ENCODE measurements at regions not wholly inside any gene's neighbourhood (a gene's known extent, or its start where the extent isn't known, plus 50 kb on each side); places are given as distances from the start of the nearest gene placed in this dataset.

DNA sequence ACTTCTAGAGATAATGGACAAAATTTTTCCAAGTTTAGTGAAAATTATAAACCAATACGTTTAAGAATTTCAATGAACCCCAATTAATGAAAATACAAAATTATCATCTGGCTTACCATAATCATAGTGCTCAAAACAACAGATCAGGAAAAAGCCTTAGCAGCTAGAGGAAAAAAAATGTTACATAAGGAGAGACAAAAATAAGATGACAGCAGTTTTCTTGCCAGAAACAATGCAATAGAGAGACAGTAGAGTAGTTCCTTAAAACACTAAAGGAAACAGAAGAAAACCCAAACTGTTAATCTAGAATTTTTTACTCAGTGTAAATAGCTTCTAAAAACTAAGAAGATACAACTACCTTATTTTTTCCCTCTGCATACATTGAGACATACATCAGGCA, 341.7 kb upstream of the CHORDC1 start:
- Histone ChIP-seq H3K36me3 (ENCODE audit: insufficient read depth, low read length) (no peaks in the 10 kb centered on the region), H3K27ac (ENCODE audit: low read depth, low read length) (no peak overlapping the region), H3K27me3 (ENCODE audit: insufficient read depth, low read length) (no peaks in the 10 kb centered on the region), H3K4me1 (ENCODE audit: insufficient read depth, low read length) (no peaks in the 10 kb centered on the region), H3K9me3 (ENCODE audit: control insufficient read depth in 1 of 2, low read length in 2 of 2) (no peaks in the 10 kb centered on the region), H3K4me3 (ENCODE audit: low read length in 2 of 2) (no peak overlapping the region)
- no peaks in the 10 kb centered on the region for H3K4me1 Mint-ChIP-seq
- intact Hi-C loops (cut with micrococcal nuclease) = no loop called here
- no peak overlapping the region for H3K4me3 Mint-ChIP-seq
- CTCF ChIA-PET (ENCODE audit: partially characterized antibody) = no interaction called here
- H3K27ac Mint-ChIP-seq = no peak overlapping the region
- POLR2A ChIA-PET (ENCODE audit: partially characterized antibody) = no interaction called here
- H3K36me3 Mint-ChIP-seq = no peaks in the 10 kb centered on the region
- no peaks in the 10 kb centered on the region for H3K27me3 Mint-ChIP-seq
- peaks cover 0 to 14% (median 7%) of the 10 kb centered on the region in 8 donors for H3K9me3 Mint-ChIP-seq
- no peak for DNase-seq

DNA sequence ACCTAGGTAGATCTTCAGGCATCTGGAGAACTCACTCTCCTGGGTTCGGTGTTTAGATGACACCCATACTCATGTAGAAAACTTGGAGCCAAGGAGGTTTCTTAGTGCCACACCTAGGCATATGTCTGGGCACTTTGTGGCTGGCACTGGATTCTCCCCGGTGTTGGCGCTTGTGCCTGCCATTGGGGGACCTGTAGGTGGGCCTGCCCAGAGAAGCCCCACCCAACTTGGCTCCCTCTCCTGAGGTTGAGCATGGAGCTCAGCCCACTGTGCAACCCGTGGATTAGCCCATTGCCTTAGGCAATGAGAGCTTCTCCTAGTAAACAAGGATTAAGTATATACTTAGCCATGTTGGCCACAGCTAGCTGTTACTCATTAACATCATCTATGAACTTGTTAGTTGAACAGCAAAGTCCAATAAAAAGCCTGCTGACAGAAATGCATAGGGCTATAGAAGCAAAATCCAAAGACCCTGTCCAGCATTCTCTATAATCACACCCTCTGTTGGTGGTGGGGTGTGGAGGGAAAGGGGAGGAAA, 335.5 kb upstream of the CHORDC1 start:
- H3K4me1 Mint-ChIP-seq = no peaks in the 10 kb centered on the region
- peaks cover 0 to 28% (median 13%) of the 10 kb centered on the region in 8 donors for H3K9me3 Mint-ChIP-seq
- H3K4me3 Mint-ChIP-seq = no peak overlapping the region
- H3K36me3 Mint-ChIP-seq = no peaks in the 10 kb centered on the region
- Histone ChIP-seq H3K36me3 (ENCODE audit: insufficient read depth, low read length) (no peaks in the 10 kb centered on the region), H3K27me3 (ENCODE audit: insufficient read depth, low read length) (no peaks in the 10 kb centered on the region), H3K27ac (ENCODE audit: low read depth, low read length) (no peak overlapping the region), H3K9me3 (ENCODE audit: control insufficient read depth in 1 of 2, low read length in 2 of 2) (no peaks in the 10 kb centered on the region), H3K4me3 (ENCODE audit: low read length in 2 of 2) (no peak overlapping the region), H3K4me1 (ENCODE audit: insufficient read depth, low read length) (no peaks in the 10 kb centered on the region)
- DNase-seq = no peak
- intact Hi-C loops (cut with micrococcal nuclease) = no loop called here
- CTCF ChIA-PET (ENCODE audit: partially characterized antibody) = no interaction called here
- no peak overlapping the region for H3K27ac Mint-ChIP-seq
- H3K27me3 Mint-ChIP-seq = no peaks in the 10 kb centered on the region
- POLR2A ChIA-PET (ENCODE audit: partially characterized antibody) = no interaction called here

DNA sequence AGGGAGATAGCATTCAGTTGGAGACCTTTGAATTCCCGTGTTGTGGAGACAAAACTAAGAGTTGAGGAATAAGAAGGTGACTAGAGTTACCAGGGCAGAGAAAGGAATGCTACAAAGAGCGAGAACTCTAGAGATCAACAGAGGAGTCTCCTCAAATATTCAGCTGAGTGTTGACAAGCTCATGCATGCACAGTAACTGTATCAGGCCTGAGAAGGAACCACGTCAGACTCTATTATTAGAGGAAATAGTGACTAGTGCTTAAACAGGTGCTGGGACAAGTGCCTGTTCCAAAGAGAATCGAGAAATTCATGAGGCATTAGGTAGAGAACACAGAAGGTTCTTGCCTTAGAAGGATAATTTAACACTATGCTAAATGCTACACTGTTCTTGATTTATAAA, 333.8 kb upstream of the CHORDC1 start:
- CTCF ChIA-PET (ENCODE audit: partially characterized antibody) = no interaction called here
- no peak for DNase-seq
- Histone ChIP-seq H3K27ac (ENCODE audit: low read depth, low read length) (no peak overlapping the region), H3K36me3 (ENCODE audit: insufficient read depth, low read length) (no peaks in the 10 kb centered on the region), H3K4me1 (ENCODE audit: insufficient read depth, low read length) (no peaks in the 10 kb centered on the region), H3K4me3 (ENCODE audit: low read length in 2 of 2) (no peak overlapping the region), H3K9me3 (ENCODE audit: control insufficient read depth in 1 of 2, low read length in 2 of 2) (no peaks in the 10 kb centered on the region), H3K27me3 (ENCODE audit: insufficient read depth, low read length) (no peaks in the 10 kb centered on the region)
- peaks cover 0 to 28% (median 13%) of the 10 kb centered on the region in 8 donors for H3K9me3 Mint-ChIP-seq
- no peaks in the 10 kb centered on the region for H3K4me1 Mint-ChIP-seq
- intact Hi-C loops (cut with micrococcal nuclease) = no loop called here
- H3K4me3 Mint-ChIP-seq = no peak overlapping the region
- no peaks in the 10 kb centered on the region for H3K36me3 Mint-ChIP-seq
- H3K27ac Mint-ChIP-seq = no peak overlapping the region
- POLR2A ChIA-PET (ENCODE audit: partially characterized antibody) = no interaction called here
- no peaks in the 10 kb centered on the region for H3K27me3 Mint-ChIP-seq

DNA sequence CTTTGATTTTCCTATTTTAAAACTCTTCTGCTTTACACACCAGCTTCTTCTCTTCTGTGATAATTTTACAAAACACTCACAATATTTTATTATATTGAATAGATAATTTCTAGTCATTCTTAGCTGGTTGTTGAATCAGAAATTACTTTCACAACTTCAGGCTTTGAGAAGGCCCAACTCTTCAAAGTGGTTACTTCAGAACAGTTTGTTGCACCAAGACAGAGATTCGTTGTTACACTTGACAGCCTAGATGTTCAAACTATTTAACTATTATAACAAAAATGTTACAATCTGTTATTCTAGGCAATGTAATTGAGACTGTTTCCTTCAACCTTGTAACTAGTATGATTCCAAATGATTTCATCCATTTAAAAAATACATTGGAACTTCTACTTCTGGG, 333.2 kb upstream of the CHORDC1 start:
- Mint-ChIP-seq H3K4me1 (no peaks in the 10 kb centered on the region), H3K36me3 (no peaks in the 10 kb centered on the region), H3K9me3 (peaks cover 0 to 28% (median 13%) of the 10 kb centered on the region in 8 donors), H3K27ac (no peak overlapping the region), H3K27me3 (no peaks in the 10 kb centered on the region), H3K4me3 (no peak overlapping the region)
- no peak for DNase-seq
- no peak overlapping the region for H3K27ac ChIP-seq (ENCODE audit: low read depth, low read length)
- no peaks in the 10 kb centered on the region for H3K27me3 ChIP-seq (ENCODE audit: insufficient read depth, low read length)
- no peak overlapping the region for H3K4me3 ChIP-seq (ENCODE audit: low read length in 2 of 2)
- ChIA-PET CTCF (ENCODE audit: partially characterized antibody) (no interaction called here), POLR2A (ENCODE audit: partially characterized antibody) (no interaction called here)
- no peaks in the 10 kb centered on the region for H3K9me3 ChIP-seq (ENCODE audit: control insufficient read depth in 1 of 2, low read length in 2 of 2)
- intact Hi-C loops (cut with micrococcal nuclease) = no loop called here
- no peaks in the 10 kb centered on the region for H3K36me3 ChIP-seq (ENCODE audit: insufficient read depth, low read length)
- no peaks in the 10 kb centered on the region for H3K4me1 ChIP-seq (ENCODE audit: insufficient read depth, low read length)

DNA sequence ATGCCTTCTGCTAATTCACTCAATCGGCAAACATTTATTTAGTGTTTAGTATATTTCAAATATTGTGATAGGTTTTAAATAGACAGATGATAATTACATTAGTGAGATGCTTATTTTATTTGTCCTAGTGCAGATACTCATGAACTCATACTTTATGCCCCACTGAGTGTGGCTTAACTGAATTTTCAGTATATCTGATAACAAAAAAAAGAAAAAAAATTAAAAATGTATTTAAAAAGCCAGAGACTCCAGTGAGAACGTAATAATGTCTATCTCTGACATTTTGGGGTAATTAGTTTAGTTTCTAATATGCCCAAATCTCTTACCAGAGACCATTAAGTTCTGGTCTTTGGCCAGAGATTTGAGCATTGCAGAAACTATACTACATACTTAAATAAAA, 332.6 kb upstream of the CHORDC1 start:
- no peaks in the 10 kb centered on the region for H3K4me1 Mint-ChIP-seq
- no peak overlapping the region for H3K4me3 Mint-ChIP-seq
- no peak for DNase-seq
- H3K27me3 Mint-ChIP-seq = no peaks in the 10 kb centered on the region
- H3K4me3 ChIP-seq (ENCODE audit: low read length in 2 of 2) = no peak overlapping the region
- H3K4me1 ChIP-seq (ENCODE audit: insufficient read depth, low read length) = no peaks in the 10 kb centered on the region
- H3K27ac Mint-ChIP-seq = no peak overlapping the region
- H3K9me3 Mint-ChIP-seq = peaks cover 0 to 24% (median 13%) of the 10 kb centered on the region in 8 donors
- ChIA-PET CTCF (ENCODE audit: partially characterized antibody) (no interaction called here), POLR2A (ENCODE audit: partially characterized antibody) (no interaction called here)
- intact Hi-C loops (cut with micrococcal nuclease) = no loop called here
- no peaks in the 10 kb centered on the region for H3K36me3 ChIP-seq (ENCODE audit: insufficient read depth, low read length)
- H3K27ac ChIP-seq (ENCODE audit: low read depth, low read length) = no peak overlapping the region
- no peaks in the 10 kb centered on the region for H3K27me3 ChIP-seq (ENCODE audit: insufficient read depth, low read length)
- no peaks in the 10 kb centered on the region for H3K9me3 ChIP-seq (ENCODE audit: control insufficient read depth in 1 of 2, low read length in 2 of 2)
- H3K36me3 Mint-ChIP-seq = no peaks in the 10 kb centered on the region

DNA sequence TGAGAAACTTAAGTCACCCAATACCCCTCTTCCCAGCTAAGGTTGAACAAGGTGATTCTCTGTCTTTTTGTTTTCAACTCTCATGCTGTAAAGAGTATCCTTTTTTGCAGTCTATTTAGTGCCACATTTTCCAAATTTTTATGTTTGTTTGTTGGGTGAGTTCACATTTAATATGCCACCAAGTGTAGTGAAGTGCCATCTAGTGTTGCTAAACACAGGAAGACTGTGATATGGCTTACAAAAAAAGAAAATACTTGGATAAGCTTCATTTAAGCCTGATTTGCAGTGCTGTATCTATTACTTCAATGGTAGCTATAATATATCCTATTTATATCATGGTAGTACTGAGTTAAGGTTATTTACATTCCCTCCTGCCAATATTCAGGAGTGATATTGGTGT, 319.2 kb upstream of the CHORDC1 start:
- H3K27me3 ChIP-seq (ENCODE audit: insufficient read depth, low read length) = no peaks in the 10 kb centered on the region
- no peak overlapping the region for H3K4me3 ChIP-seq (ENCODE audit: low read length in 2 of 2)
- Mint-ChIP-seq H3K4me3 (no peak overlapping the region), H3K9me3 (no peaks in the 10 kb centered on the region), H3K27me3 (no peaks in the 10 kb centered on the region), H3K36me3 (no peaks in the 10 kb centered on the region), H3K27ac (no peak overlapping the region), H3K4me1 (no peaks in the 10 kb centered on the region)
- ChIA-PET POLR2A (ENCODE audit: partially characterized antibody) (no interaction called here), CTCF (ENCODE audit: partially characterized antibody) (no interaction called here)
- no peaks in the 10 kb centered on the region for H3K9me3 ChIP-seq (ENCODE audit: control insufficient read depth in 1 of 2, low read length in 2 of 2)
- H3K4me1 ChIP-seq (ENCODE audit: insufficient read depth, low read length) = no peaks in the 10 kb centered on the region
- no peak overlapping the region for H3K27ac ChIP-seq (ENCODE audit: low read depth, low read length)
- intact Hi-C loops (cut with micrococcal nuclease) = no loop called here
- DNase-seq = no peak
- H3K36me3 ChIP-seq (ENCODE audit: insufficient read depth, low read length) = no peaks in the 10 kb centered on the region

DNA sequence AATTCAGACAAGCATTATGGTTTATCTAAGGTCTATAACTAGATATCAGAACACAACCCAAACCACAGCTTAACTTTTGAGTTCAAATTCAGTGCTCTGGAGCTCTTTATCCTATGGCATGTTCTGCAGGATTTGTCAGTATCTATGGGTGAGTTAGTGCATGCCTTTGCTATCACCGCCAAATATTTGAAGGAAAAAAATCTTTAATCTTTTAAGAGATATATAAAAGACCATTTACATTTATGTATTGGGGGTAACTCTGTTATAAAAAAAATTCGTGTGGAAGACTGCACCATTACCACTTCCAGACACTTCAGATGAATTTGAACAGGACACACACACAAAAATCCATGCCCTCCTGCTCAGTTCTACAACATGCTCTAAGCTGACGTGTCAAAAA, 313.5 kb upstream of the CHORDC1 start:
- H3K4me1 ChIP-seq (ENCODE audit: insufficient read depth, low read length) = no peaks in the 10 kb centered on the region
- no peak overlapping the region for H3K4me3 Mint-ChIP-seq
- H3K27me3 ChIP-seq (ENCODE audit: insufficient read depth, low read length) = no peaks in the 10 kb centered on the region
- no peaks in the 10 kb centered on the region for H3K27me3 Mint-ChIP-seq
- H3K9me3 ChIP-seq (ENCODE audit: control insufficient read depth in 1 of 2, low read length in 2 of 2) = no peaks in the 10 kb centered on the region
- H3K4me1 Mint-ChIP-seq = no peaks in the 10 kb centered on the region
- POLR2A ChIA-PET (ENCODE audit: partially characterized antibody) = no interaction called here
- no peak overlapping the region for H3K27ac Mint-ChIP-seq
- H3K27ac ChIP-seq (ENCODE audit: low read depth, low read length) = no peak overlapping the region
- no peak overlapping the region for H3K4me3 ChIP-seq (ENCODE audit: low read length in 2 of 2)
- H3K36me3 Mint-ChIP-seq = no peaks in the 10 kb centered on the region
- intact Hi-C loops (cut with micrococcal nuclease) = no loop called here
- H3K9me3 Mint-ChIP-seq = no peaks in the 10 kb centered on the region
- CTCF ChIA-PET (ENCODE audit: partially characterized antibody) = no interaction called here
- no peaks in the 10 kb centered on the region for H3K36me3 ChIP-seq (ENCODE audit: insufficient read depth, low read length)
- no peak for DNase-seq

DNA sequence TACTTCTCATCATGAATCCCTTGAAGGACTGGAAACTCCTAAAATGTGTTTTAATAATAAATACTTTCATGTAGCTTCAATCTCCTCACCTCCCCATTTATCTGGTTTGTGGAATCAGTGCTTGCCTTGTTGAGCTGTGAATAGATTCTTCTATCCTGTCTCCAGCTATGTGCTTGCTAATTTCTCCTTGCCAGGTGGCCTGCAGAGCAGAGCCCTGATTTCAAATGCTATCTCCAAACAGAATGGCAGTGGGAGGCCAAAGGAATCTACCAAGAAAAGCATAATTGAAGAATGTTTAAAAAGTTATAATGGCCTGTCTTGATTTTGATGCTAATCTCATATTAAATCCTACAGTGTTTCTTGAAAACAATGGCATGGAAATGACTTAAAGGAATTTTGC, 309.3 kb upstream of the CHORDC1 start:
- H3K27me3 Mint-ChIP-seq = no peaks in the 10 kb centered on the region
- intact Hi-C loops (cut with micrococcal nuclease) = no loop called here
- no peaks in the 10 kb centered on the region for H3K4me1 Mint-ChIP-seq
- Histone ChIP-seq H3K27me3 (ENCODE audit: insufficient read depth, low read length) (no peaks in the 10 kb centered on the region), H3K27ac (ENCODE audit: low read depth, low read length) (no peak overlapping the region), H3K4me1 (ENCODE audit: insufficient read depth, low read length) (no peaks in the 10 kb centered on the region), H3K36me3 (ENCODE audit: insufficient read depth, low read length) (no peaks in the 10 kb centered on the region), H3K9me3 (ENCODE audit: control insufficient read depth in 1 of 2, low read length in 2 of 2) (no peaks in the 10 kb centered on the region), H3K4me3 (ENCODE audit: low read length in 2 of 2) (no peak overlapping the region)
- H3K9me3 Mint-ChIP-seq = no peaks in the 10 kb centered on the region
- H3K36me3 Mint-ChIP-seq = no peaks in the 10 kb centered on the region
- H3K4me3 Mint-ChIP-seq = no peak overlapping the region
- POLR2A ChIA-PET (ENCODE audit: partially characterized antibody) = no interaction called here
- DNase-seq = no peak
- CTCF ChIA-PET (ENCODE audit: partially characterized antibody) = no interaction called here
- no peak overlapping the region for H3K27ac Mint-ChIP-seq
